ENCODE measurements at regions not wholly inside any gene's neighbourhood (a gene's known extent, or its start where the extent isn't known, plus 50 kb on each side); places are given as distances from the start of the nearest gene placed in this dataset.

GRCh38 chr2:61588566-61588965 is 50.4 kb upstream of the XPO1 start:
- H3K4me3 ChIP-seq (ENCODE audit: low read depth, low read length), result no peak overlapping the region
- no peak for TF ChIP-seq CTCF (IDR thresholded peaks at IDR 0.05; ENCODE audit: borderline replicate concordance, insufficient read depth, low read depth, low read length)
